ENCODE measurements at regions not wholly inside any gene's neighbourhood (a gene's known extent, or its start where the extent isn't known, plus 50 kb on each side); places are given as distances from the start of the nearest gene placed in this dataset.

- TF ChIP-seq CTCF (IDR thresholded peaks at IDR 0.05), result no peak
- TF ChIP-seq EZH2 (IDR thresholded peaks at IDR 0.05), result no peak
Observed at GRCh38 chr9:22809371-22809770, 362.7 kb downstream of the DMRTA1 start.

Data from neural progenitor cell (in vitro differentiated cells).